ENCODE measurements at regions not wholly inside any gene's neighbourhood (a gene's known extent, or its start where the extent isn't known, plus 50 kb on each side); places are given as distances from the start of the nearest gene placed in this dataset.

DNA sequence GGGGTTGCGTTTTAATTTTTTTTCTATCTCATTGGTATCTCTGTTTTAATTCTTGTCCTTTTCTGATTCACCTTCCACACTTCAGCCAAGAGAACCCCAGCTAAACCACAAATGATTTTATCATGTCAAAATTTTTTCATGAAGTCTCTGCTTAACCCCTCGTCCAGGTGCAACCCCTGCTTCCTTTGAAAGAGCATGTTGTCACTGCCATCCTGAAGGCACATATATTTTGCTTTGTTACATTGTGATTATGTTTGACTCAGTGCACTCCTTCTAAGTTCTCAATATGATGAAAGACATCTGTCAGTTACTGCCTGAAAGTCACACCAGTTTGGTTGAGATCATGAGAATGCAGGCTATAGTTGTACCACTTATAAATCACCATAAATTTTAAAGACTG, 99.9 kb upstream of the FMR1 start:
- TF ChIP-seq, protein P1, sequence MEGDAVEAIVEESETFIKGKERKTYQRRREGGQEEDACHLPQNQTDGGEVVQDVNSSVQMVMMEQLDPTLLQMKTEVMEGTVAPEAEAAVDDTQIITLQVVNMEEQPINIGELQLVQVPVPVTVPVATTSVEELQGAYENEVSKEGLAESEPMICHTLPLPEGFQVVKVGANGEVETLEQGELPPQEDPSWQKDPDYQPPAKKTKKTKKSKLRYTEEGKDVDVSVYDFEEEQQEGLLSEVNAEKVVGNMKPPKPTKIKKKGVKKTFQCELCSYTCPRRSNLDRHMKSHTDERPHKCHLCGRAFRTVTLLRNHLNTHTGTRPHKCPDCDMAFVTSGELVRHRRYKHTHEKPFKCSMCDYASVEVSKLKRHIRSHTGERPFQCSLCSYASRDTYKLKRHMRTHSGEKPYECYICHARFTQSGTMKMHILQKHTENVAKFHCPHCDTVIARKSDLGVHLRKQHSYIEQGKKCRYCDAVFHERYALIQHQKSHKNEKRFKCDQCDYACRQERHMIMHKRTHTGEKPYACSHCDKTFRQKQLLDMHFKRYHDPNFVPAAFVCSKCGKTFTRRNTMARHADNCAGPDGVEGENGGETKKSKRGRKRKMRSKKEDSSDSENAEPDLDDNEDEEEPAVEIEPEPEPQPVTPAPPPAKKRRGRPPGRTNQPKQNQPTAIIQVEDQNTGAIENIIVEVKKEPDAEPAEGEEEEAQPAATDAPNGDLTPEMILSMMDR (conservative IDR thresholded peaks at IDR 0.05; ENCODE audit: low read length): no peak
- no peak for TF ChIP-seq EZH2phosphoT487 (IDR thresholded peaks at IDR 0.05; ENCODE audit: borderline replicate concordance, low read depth, low read length)
